Loucy (cell line): ENCODE measurements at regions not wholly inside any gene's neighbourhood (a gene's known extent, or its start where the extent isn't known, plus 50 kb on each side); places are given as distances from the start of the nearest gene placed in this dataset.
A peak's percentile ranks its signal among the peaks of the same experiment; 100 is the strongest.

ENCODE experiments used
- H2AFZ ChIP-seq: fragments of 200-600 bp; sonication (generic); 2 replicates; pipeline ENCODE4 v1.6.0; 2016; ENCODE audit warnings: antibody characterized with exemption, mild to moderate bottlenecking, low read length, moderate library complexity
- H3F3A ChIP-seq: fragments of 200-600 bp; 2 replicates; pipeline ENCODE4 v1.6.0; 2016; ENCODE audit warnings: antibody characterized with exemption, low read depth, mild to moderate bottlenecking
- H3K27me3 ChIP-seq: fragments of 200-600 bp; sonication (generic); 2 replicates; pipeline ENCODE4 v1.6.1; 2014; ENCODE audit warnings: low read length, mild to moderate bottlenecking; ENCODE audit not compliant: insufficient read depth, poor library complexity, severe bottlenecking
- H3K36me3 ChIP-seq: fragments of 200-600 bp; sonication (generic); 2 replicates; pipeline ENCODE4 v1.6.1; 2016; ENCODE audit warnings: low read length; ENCODE audit not compliant: insufficient read depth
- H3K4me1 ChIP-seq: fragments of 200-600 bp; sonication (generic); 2 replicates; pipeline ENCODE4 v1.5.1; 2014; ENCODE audit warnings: low read length, mild to moderate bottlenecking; ENCODE audit not compliant: insufficient read depth, poor library complexity, severe bottlenecking
- H3K4me2 ChIP-seq: fragments of 200-600 bp; sonication (generic); 2 replicates; pipeline ENCODE4 v1.6.0; 2014; ENCODE audit warnings: antibody characterized with exemption, low read length, low read depth, mild to moderate bottlenecking; ENCODE audit not compliant: poor library complexity, severe bottlenecking
- H3K4me3 ChIP-seq: fragments of 200-600 bp; sonication (generic); 2 replicates; pipeline ENCODE4 v1.5.1; 2014; ENCODE audit warnings: low read length, mild to moderate bottlenecking, mixed read lengths; ENCODE audit not compliant: poor library complexity, severe bottlenecking
- H3K79me2 ChIP-seq: fragments of 200-600 bp; sonication (generic); 2 replicates; pipeline ENCODE4 v1.6.1; 2014; ENCODE audit warnings: low read length; ENCODE audit not compliant: insufficient read depth
- H3K9ac ChIP-seq: fragments of 200-600 bp; sonication (generic); 2 replicates; pipeline ENCODE4 v1.6.0; 2014; ENCODE audit warnings: mild to moderate bottlenecking, low read depth, low read length, moderate library complexity; ENCODE audit not compliant: poor library complexity, severe bottlenecking
- H3K9me2 ChIP-seq: fragments of 200-600 bp; sonication (generic); replicated peaks from 2 replicates; pipeline ENCODE4 v1.6.1; 2016; ENCODE audit warnings: low read depth, low read length, mixed read lengths
- H3K9me3 ChIP-seq: fragments of 200-600 bp; sonication (generic); 2 replicates; pipeline ENCODE4 v1.6.1; 2014; ENCODE audit warnings: mild to moderate bottlenecking, antibody characterized with exemption, low read length, low read depth; ENCODE audit not compliant: insufficient read depth
- H4K20me1 ChIP-seq: fragments of 200-600 bp; sonication (generic); 2 replicates; pipeline ENCODE4 v1.6.0; 2014; ENCODE audit warnings: antibody characterized with exemption, low read length, mild to moderate bottlenecking; ENCODE audit not compliant: insufficient read depth, poor library complexity, severe bottlenecking
- CTCF ChIP-seq: fragments of 200-600 bp; sonication (generic); conservative IDR thresholded peaks from 2 replicates; pipeline ENCODE4 v1.5.1; 2014; ENCODE audit warnings: mild to moderate bottlenecking, antibody characterized with exemption, low read length
- EZH2phosphoT487 ChIP-seq: fragments of 200-600 bp; IDR thresholded peaks from 2 replicates; pipeline ENCODE4 v1.6.1; 2018; ENCODE audit warnings: antibody characterized with exemption, mild to moderate bottlenecking, moderate library complexity, borderline replicate concordance

DNA sequence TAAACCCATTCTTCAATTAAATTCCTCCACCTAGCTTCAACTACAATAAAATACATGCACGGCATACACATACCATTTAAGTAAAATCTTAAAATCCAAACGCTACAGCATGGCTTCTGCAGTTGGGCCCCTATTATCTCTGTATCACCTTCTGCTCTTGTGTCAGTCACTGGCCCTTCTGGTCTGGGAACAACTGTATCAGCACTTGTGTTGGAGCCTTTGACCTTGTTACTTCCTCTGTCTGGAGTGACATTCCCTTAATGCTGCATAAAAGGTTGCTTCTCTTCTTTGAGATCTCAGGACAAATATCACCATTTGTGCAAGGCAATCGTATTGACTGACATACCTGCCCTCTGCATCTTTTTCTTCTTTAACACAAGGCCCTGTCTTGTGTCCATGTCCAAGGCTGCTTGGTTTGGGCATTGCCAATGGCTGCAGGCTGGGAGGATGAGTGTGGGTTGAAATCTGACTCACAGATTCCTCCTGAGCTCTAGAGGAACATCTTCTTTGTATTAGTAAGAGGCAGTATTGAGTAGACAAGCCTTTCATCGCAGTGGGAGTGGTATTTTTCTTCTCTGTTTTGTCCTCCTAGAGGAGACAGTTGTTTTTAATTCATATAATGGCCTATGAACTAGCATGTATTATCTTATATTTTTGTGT is 267.8 kb upstream of the TRIB2 start:
- Histone ChIP-seq H3K27me3 (no peaks in the 10 kb centered on the region), H3K4me3 (no peak overlapping the region), H3F3A (peaks cover 9% of the 10 kb centered on the region; the same call in 1 of the 2 replicates), H3K79me2 (no peaks in the 10 kb centered on the region), H3K36me3 (no peaks in the 10 kb centered on the region), H3K4me1 (peaks cover 38% of the 10 kb centered on the region), H3K4me2 (no peak overlapping the region), H3K9ac (no peak overlapping the region), H3K9me2 (no peaks in the 10 kb centered on the region), H3K9me3 (no peaks in the 10 kb centered on the region), H4K20me1 (no peaks in the 10 kb centered on the region), H2AFZ (no peak overlapping the region)
- TF ChIP-seq EZH2phosphoT487 (no peak), CTCF (no peak)

DNA sequence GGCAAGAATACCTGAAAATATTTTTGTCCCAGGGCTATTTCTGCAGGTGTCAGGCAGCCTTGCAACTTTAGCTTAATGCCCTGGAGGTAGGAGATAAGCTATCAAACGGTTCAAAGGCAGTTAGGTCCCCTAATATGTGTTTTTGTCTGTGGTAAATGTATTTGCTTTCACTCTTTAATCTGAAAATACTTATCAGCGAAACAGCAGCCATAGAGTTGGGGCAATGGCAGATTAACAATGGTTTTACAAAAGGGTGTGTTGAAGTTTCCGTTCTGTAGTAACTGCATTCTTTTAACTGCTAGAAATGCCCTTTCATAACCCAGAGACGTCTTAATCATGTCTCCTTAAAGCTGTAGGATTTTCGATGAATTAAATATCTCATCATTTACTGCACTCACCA is 265.0 kb upstream of the TRIB2 start:
- no peaks in the 10 kb centered on the region for H3K79me2 ChIP-seq
- H3K9me3 ChIP-seq, result no peaks in the 10 kb centered on the region
- H3K9ac ChIP-seq, result peak overlapping the region; percentile 67
- H3K4me1 ChIP-seq, result peaks cover 32% of the 10 kb centered on the region
- H3K4me2 ChIP-seq, result peak overlapping the region; percentile 74
- H2AFZ ChIP-seq, result peak overlapping the region; percentile 81
- H3K36me3 ChIP-seq, result no peaks in the 10 kb centered on the region
- peak overlapping the region; percentile 66 for H3K4me3 ChIP-seq
- H4K20me1 ChIP-seq, result no peaks in the 10 kb centered on the region
- TF ChIP-seq CTCF, result no peak
- no peak for TF ChIP-seq EZH2phosphoT487
- no peaks in the 10 kb centered on the region for H3K9me2 ChIP-seq
- no peaks in the 10 kb centered on the region for H3K27me3 ChIP-seq
- peaks cover 9% of the 10 kb centered on the region; the same call in 1 of the 2 replicates for H3F3A ChIP-seq

- no peaks in the 10 kb centered on the region for H3K9me3 ChIP-seq
- no peaks in the 10 kb centered on the region for H3K9me2 ChIP-seq
- no peak for TF ChIP-seq CTCF
- no peak for TF ChIP-seq EZH2phosphoT487
- no peaks in the 10 kb centered on the region for H3K36me3 ChIP-seq
- H3F3A ChIP-seq, result peaks cover 9% of the 10 kb centered on the region; the same call in 1 of the 2 replicates
- H3K79me2 ChIP-seq, result no peaks in the 10 kb centered on the region
- no peaks in the 10 kb centered on the region for H3K27me3 ChIP-seq
- no peaks in the 10 kb centered on the region for H4K20me1 ChIP-seq
- H2AFZ ChIP-seq, result peak overlapping the region; percentile 81
- peak overlapping the region; percentile 66 for H3K4me3 ChIP-seq
- peak overlapping the region; percentile 67 for H3K9ac ChIP-seq
- H3K4me2 ChIP-seq, result peak overlapping the region; percentile 74
- peaks cover 34% of the 10 kb centered on the region for H3K4me1 ChIP-seq
Observed at GRCh38 chr2:12452185-12452584, 264.6 kb upstream of the TRIB2 start.
